Activated CD4-positive, alpha-beta memory T cell treated with anti-CD3 and anti-CD28 coated beads, Interleukin-2, amount 10 ng/mL, durations not matched to agents 7 days and 5 days (primary cell): ENCODE measurements at regions not wholly inside any gene's neighbourhood (a gene's known extent, or its start where the extent isn't known, plus 50 kb on each side); places are given as distances from the start of the nearest gene placed in this dataset.
"Not testable (repeated sequence)": the region's sequence is repeated elsewhere in the genome, so short reads cannot be mapped to it uniquely, and the experiment has no call there.

ENCODE experiments used
- CTCF ChIA-PET: fragments of 350-600 bp; sonication (Branson Sonifier 250); formaldehyde crosslinking; loops from one replicate; lab custom pipeline; 2021; ENCODE audit warnings: antibody characterized with exemption, inconsistent platforms; lab: Charles Lee
- POLR2A ChIA-PET: fragments of 350-600 bp; sonication (Branson Sonifier 250); formaldehyde crosslinking; loops from one replicate; lab custom pipeline; 2021; ENCODE audit warnings: antibody characterized with exemption; lab: Charles Lee
- DNase-seq: peaks from one replicate; pipeline ENCODE4 v3.0.0-alpha.2; 2020
- H3K27ac Mint-ChIP-seq: one replicate; pipeline ENCODE4 v1.8.0; 2021; ENCODE audit warnings: mild to moderate bottlenecking, mixed read lengths
- H3K27me3 Mint-ChIP-seq: one replicate; pipeline ENCODE4 v1.8.0; 2021; ENCODE audit warnings: mixed read lengths
- H3K36me3 Mint-ChIP-seq: one replicate; pipeline ENCODE4 v1.8.0; 2021; ENCODE audit warnings: low read depth, mixed read lengths
- H3K4me1 Mint-ChIP-seq: one replicate; pipeline ENCODE4 v1.8.0; 2021; ENCODE audit warnings: mixed read lengths
- H3K4me3 Mint-ChIP-seq: one replicate; pipeline ENCODE4 v1.8.0; 2021; ENCODE audit warnings: mild to moderate bottlenecking, mixed read lengths
- H3K9me3 Mint-ChIP-seq: one replicate; pipeline ENCODE4 v1.8.0; 2021; ENCODE audit warnings: mixed read lengths

DNA sequence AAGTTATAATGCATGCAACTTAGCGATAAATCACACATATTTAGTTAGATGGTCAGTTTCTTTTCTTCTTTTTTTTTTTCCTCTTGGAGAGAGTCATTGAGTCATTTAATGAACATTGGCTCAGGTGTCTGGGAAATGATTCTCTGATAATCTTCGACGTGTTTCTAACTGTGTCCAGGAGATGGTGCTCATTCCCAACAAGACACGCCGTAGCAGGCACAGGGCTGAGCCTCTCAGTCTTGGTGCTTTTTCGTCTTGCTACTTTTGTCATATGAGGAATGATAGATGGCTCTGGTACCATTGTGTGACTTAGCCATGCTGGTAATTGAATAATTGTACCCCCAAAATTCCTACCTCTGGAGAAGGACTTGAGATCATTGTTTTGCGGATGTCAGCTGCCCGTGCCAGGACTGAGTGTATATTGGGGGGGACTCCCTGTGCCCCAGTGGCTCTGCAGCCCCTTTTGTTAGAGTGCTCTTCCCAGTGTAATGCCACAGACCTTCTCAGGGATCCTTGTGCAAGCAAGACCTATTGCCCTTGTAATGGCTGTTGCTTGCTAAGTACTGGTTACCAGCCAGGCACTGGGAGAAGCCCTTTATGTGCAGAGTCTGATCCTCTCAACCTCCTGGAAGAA is 107.6 kb upstream of the CYRIA start:
- ChIA-PET POLR2A (no interaction called here), CTCF (interaction anchor here (1.0 kb wide), 1 partner anchor 536 kb away, joined by 3 read pairs; no protein-coding TSS in a partner anchor)
- no peak for DNase-seq
- Mint-ChIP-seq H3K9me3 (no peaks in the 10 kb centered on the region), H3K27me3 (peaks cover 4% of the 10 kb centered on the region), H3K4me1 (no peaks in the 10 kb centered on the region), H3K27ac (no peak overlapping the region), H3K4me3 (no peak overlapping the region), H3K36me3 (no peaks in the 10 kb centered on the region)

DNA sequence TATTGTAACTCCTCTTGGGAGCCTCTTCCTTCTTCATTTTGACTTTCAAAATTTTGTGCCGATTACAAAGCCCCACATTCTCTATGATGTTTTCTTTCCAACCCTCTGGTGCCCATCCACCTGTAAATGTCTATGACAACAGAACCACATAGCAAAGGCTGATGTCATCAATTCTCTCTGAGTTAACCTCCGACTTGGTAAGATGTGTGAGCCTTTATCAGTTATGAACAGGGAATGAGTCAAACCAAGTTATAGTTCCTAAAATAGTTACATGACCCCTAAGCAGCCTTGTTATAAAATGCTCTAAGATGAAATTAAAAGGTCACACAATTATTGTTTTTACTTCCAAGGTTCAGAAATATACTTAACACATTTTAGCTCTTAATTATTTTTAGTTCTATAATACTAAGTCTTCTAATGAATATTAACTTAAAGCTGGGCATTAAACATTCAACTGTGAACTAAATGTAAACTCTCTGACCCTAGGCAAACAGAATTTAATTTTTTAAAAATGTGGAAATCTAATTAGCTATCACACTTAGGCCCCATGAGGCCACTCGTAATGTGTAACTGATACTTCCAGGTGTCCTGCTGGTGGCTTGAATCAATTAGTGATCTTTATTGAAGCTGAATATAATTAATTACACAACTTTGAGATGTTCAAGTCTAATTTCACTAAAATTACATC is 102.3 kb upstream of the CYRIA start:
- no peak for DNase-seq
- H3K27ac Mint-ChIP-seq, result no peak overlapping the region
- CTCF ChIA-PET, result interaction anchor here (1.0 kb wide), 1 partner anchor 11 kb away, joined by 4 read pairs; no protein-coding TSS in a partner anchor
- POLR2A ChIA-PET, result no interaction called here
- no peaks in the 10 kb centered on the region for H3K9me3 Mint-ChIP-seq
- no peaks in the 10 kb centered on the region for H3K36me3 Mint-ChIP-seq
- peaks cover 4% of the 10 kb centered on the region for H3K27me3 Mint-ChIP-seq
- no peak overlapping the region for H3K4me3 Mint-ChIP-seq
- H3K4me1 Mint-ChIP-seq, result no peaks in the 10 kb centered on the region

DNA sequence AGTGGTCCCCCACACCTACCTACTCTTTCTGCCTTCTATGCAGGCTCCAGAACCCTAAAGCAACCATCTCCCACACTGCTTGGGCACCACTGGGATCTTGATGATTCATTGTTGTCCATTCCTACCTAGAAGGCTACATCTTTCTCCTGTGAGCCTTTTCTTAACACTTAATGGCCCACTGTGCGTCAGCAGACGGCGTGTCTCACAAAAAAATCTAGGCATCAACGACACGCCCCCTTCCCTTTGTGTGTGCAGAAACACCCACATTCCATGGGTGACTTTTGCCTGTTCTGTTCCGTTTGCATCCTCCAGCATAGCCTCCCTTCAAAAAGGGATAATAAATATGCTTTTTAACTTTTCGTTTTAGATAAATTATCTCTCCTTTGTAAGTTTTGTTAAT is 99.7 kb upstream of the CYRIA start:
- POLR2A ChIA-PET, result no interaction called here

DNA sequence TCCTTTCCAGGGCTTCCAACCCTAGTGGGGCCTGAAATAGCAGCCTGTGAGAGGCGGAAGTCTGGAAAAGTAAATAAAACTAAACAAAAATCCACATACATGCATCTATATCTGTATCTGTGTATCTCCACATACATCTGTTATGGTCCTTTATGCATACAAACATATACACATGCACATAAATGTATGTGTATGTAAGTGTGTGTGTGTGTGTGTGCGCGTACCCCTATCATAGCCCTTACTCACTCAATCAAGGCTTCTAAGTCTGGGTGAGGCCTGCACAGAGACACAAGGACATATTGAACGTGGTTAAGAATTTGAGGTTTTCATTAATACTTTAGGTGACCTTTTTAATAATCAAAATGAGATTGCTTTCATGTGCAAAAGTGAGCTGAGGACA is 98.9 kb upstream of the CYRIA start:
- ChIA-PET CTCF (no interaction called here), POLR2A (no interaction called here)
- Mint-ChIP-seq H3K36me3 (no peaks in the 10 kb centered on the region), H3K9me3 (no peaks in the 10 kb centered on the region), H3K27me3 (peaks cover 3% of the 10 kb centered on the region), H3K4me1 (no peaks in the 10 kb centered on the region), H3K27ac (no peak overlapping the region), H3K4me3 (no peak overlapping the region)
- DNase-seq, result no peak

More for the DNA sequence above, 99.7 kb upstream of the CYRIA start:
- Mint-ChIP-seq H3K4me3 (no peak overlapping the region), H3K27ac (no peak overlapping the region), H3K36me3 (no peaks in the 10 kb centered on the region), H3K9me3 (no peaks in the 10 kb centered on the region), H3K27me3 (peaks cover 4% of the 10 kb centered on the region), H3K4me1 (no peaks in the 10 kb centered on the region)
- DNase-seq, result no peak
- CTCF ChIA-PET, result no interaction called here

DNA sequence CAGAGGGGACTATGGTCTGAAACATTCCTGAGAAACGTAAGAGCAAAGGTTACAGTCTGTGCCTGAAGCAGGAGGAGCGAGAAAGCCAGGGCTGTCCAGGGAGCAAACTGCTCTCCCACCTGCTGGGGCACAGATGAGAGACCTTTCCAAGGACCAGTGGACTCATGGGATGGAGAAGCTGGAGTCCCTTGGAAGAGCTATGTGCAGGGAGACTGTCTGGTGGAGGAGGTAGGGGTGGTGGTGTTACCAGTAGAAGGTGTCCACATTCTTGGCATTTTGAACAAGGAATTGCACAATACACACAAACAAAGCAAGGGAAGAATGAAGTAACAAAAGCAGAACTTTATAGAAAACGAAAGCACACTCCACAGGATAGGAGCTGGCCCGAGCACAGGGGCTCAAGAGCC is 97.9 kb upstream of the CYRIA start:
- Mint-ChIP-seq H3K9me3 (no peaks in the 10 kb centered on the region), H3K36me3 (no peaks in the 10 kb centered on the region), H3K27me3 (no peaks in the 10 kb centered on the region), H3K4me1 (no peaks in the 10 kb centered on the region), H3K27ac (no peak overlapping the region), H3K4me3 (no peak overlapping the region)
- ChIA-PET POLR2A (no interaction called here), CTCF (no interaction called here)
- no peak for DNase-seq

DNA sequence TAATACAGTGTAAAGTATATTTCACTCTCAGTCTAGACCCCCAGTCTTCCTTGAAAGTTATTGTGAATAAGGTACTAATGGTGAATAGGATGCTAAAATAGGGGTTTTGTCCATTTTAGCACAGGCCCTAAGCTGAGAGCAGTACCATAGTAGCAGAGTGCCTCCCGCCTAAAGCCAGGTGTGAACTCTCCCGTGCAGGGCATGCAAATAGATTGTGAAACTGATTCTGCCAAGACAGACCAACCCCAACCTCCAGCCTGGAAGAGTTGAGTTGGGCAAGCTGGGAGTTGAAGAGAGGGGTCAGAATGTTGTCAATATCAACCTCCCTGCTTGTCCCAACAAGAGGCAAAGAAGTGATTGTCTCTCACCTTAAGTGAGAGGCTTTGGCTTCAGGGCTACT is 97.4 kb upstream of the CYRIA start:
- Mint-ChIP-seq H3K4me3 (no peak overlapping the region), H3K9me3 (no peaks in the 10 kb centered on the region), H3K27ac (no peak overlapping the region), H3K36me3 (no peaks in the 10 kb centered on the region), H3K27me3 (no peaks in the 10 kb centered on the region), H3K4me1 (no peaks in the 10 kb centered on the region)
- ChIA-PET POLR2A (no interaction called here), CTCF (no interaction called here)
- DNase-seq, result no peak

DNA sequence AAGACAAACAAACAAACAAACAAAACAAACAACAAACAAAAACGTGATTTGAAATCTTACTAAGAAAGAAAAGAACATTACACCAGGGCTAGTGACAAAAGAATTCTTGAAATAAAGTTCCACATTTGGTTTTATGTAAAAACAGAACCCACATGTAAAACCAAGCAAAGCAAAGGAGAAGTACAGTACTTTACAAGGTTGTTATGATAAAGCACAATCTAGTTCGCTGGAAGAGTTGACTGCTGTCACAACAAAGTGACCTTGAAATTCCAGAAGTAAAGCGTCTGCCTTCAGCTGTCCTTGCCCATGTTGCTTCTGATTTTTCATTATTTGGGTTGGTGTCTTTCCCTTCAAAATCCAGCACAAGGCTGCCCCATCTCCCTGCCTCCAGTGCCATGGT is 94.8 kb upstream of the CYRIA start:
- CTCF ChIA-PET, result no interaction called here
- H3K36me3 Mint-ChIP-seq, result no peaks in the 10 kb centered on the region
- no peaks in the 10 kb centered on the region for H3K27me3 Mint-ChIP-seq
- H3K27ac Mint-ChIP-seq, result no peak overlapping the region
- H3K4me3 Mint-ChIP-seq, result no peak overlapping the region
- no peaks in the 10 kb centered on the region for H3K4me1 Mint-ChIP-seq
- POLR2A ChIA-PET, result no interaction called here
- DNase-seq, result no peak
- H3K9me3 Mint-ChIP-seq, result no peaks in the 10 kb centered on the region

DNA sequence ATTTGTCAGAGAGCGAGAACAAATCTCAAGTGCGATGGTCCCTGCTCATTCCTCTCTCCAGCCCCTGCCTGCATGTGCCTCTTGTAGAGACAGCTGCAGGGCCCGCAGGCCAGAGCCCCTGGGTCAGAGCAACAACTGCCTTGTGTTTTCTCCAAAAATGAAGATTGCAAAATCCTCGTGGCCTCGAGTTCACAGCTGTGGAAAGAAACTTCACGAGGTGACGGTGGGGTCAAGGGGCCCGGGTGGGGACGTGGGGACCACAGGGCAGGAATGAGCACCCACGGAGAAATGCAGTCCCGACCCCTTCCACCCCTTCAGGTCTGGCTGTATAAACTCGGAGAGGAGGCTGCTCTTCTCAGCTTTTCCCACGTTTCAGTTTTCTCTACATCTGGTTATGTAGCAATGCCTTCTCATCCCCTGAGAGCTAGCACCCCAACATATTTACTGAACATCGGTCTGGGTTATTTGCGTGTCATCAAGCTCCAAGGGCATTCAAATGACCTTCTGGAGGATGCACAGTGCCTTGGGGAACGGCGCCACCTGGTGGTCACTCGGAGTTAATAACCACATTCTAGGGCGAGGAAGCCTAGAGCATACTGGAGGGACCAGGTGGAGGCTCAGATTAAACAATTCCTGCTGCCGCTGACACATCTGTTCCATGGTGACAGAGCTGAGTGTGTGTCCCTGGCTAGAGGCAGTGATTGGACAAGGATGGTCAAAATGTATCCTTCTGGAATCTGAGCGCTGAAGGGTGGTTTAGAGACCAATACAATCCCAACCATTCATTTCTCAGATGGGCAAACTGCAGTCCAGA is 91.4 kb upstream of the CYRIA start:
- ChIA-PET CTCF (interaction anchor here (0.5 to 4.3 kb wide), 13 partner anchors 10 to 1739 kb away, joined by 3 to 18 read pairs (median 4); no protein-coding TSS in a partner anchor), POLR2A (no interaction called here)
- no peaks in the 10 kb centered on the region for H3K36me3 Mint-ChIP-seq
- DNase-seq, result peak; percentile 66
- H3K27me3 Mint-ChIP-seq, result no peaks in the 10 kb centered on the region
- H3K9me3 Mint-ChIP-seq, result no peaks in the 10 kb centered on the region
- H3K27ac Mint-ChIP-seq, result no peak overlapping the region
- H3K4me1 Mint-ChIP-seq, result no peaks in the 10 kb centered on the region
- H3K4me3 Mint-ChIP-seq, result no peak overlapping the region

DNA sequence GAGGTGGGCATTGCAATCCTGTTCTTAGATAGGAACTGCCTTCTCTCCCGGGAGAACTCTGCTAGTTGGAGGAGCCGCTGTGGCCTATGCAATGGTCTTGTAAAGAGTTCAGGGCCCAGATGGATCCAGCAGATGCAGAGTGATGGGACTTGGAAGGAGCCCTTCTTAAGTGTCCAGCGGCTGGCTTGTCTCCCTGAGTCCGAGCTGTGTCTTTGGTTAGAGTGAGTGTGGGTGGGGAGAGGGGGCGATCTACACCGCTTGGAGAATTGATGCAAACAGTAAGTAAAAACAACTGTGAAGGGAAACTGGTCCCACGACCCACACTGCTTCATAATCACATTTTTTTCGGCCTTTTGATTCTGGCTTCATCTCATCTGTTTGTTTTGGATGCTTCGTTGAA is 89.8 kb upstream of the CYRIA start:
- Mint-ChIP-seq H3K36me3 (no peaks in the 10 kb centered on the region), H3K27ac (no peak overlapping the region), H3K27me3 (no peaks in the 10 kb centered on the region), H3K9me3 (no peaks in the 10 kb centered on the region), H3K4me3 (no peak overlapping the region), H3K4me1 (no peaks in the 10 kb centered on the region)
- no peak for DNase-seq
- CTCF ChIA-PET, result interaction anchor here (1.2 to 4.3 kb wide), 3 partner anchors 11 to 147 kb away, joined by 3 to 18 read pairs (median 4); no protein-coding TSS in a partner anchor
- POLR2A ChIA-PET, result no interaction called here

DNA sequence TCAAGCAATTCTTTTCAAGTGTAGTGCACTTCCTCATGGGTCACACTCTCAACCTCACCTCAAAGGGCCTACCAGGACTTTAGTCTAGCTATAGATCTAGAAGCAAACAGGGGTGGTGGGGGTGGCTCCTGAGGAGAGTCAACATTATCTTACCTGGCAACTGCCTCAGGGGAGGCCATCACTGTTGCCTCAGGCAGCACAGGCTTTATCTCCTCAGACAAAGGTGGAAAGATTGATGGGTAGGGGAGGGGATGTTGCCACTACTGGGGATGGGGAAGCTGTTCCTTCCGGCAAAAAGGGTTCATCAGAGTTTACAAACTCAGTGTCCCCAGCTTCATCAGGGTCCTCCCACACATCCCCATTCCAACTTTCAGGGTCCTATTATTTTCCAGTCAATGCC is 87.4 kb upstream of the CYRIA start:
- CTCF ChIA-PET, H3K27me3 Mint-ChIP-seq, POLR2A ChIA-PET, H3K36me3 Mint-ChIP-seq, H3K4me3 Mint-ChIP-seq, H3K4me1 Mint-ChIP-seq, H3K9me3 Mint-ChIP-seq, H3K27ac Mint-ChIP-seq, DNase-seq: not testable (repeated sequence)

DNA sequence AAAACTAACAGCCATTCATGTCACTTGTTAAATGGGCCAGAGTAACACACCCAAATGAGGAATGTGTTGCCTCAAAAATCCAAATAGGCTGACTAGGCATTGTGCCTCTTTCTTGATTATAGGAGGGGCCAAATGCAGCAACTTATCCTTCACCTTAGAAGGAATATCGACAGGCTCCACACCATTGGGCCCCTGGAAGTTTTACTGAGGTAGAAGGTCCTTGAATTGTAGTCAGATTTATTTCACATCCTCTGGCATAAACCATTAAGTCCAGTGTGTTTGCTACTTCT is 85.2 kb upstream of the CYRIA start:
- H3K36me3 Mint-ChIP-seq, CTCF ChIA-PET, DNase-seq, POLR2A ChIA-PET, H3K27ac Mint-ChIP-seq, H3K9me3 Mint-ChIP-seq, H3K4me3 Mint-ChIP-seq, H3K27me3 Mint-ChIP-seq, H3K4me1 Mint-ChIP-seq: not testable (repeated sequence)

DNA sequence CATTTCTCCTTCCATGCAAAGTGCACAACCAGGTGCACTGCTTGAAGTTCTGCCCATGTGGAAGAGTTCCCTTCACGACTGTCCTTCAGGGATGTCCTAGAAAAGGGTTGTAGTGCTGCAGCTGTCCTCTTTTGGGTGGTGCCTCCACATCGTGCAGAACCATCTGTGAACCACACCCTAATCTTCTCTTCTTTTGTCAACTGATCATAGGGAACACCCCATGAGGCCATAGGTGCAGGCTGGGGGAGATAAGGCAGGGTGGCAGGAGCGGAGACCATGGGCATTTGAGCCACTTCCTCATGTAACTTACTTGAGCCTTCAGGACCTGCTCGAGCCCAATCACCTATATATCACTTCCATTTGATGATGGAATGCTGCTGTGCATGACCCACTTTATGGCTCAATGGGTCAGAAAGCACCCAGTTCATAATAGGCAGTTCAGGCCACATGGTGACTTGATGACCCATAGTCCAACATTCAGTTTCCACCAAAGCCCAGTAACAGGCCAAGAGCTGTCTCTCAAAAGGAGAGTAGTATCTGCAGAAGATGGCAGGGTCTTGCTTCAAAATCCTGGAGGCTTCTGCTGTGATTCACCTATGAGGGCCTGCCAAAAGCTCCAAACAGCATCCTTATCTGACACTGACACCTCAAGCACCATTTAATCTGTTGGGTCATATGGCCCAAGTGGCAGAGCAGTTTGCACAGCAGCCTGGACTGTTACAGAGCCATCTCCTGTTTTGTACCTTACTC is 84.7 kb upstream of the CYRIA start:
- Mint-ChIP-seq H3K4me1 (peaks cover 7% of the 10 kb centered on the region), H3K4me3 (no peak overlapping the region), H3K27me3 (peaks cover 4% of the 10 kb centered on the region), H3K9me3 (no peaks in the 10 kb centered on the region), H3K27ac (no peak overlapping the region), H3K36me3 (no peaks in the 10 kb centered on the region)
- no peak for DNase-seq
- ChIA-PET CTCF (no interaction called here), POLR2A (no interaction called here)
